GM18861 (cell line): ENCODE measurements at regions not wholly inside any gene's neighbourhood (a gene's known extent, or its start where the extent isn't known, plus 50 kb on each side); places are given as distances from the start of the nearest gene placed in this dataset.

Experiments
- ATAC-seq: cut with Tn5 transposase; IDR thresholded peaks from one replicate; pipeline ENCODE4 v1.9.1; 2021; ENCODE audit not compliant: unreplicated experiment

DNA sequence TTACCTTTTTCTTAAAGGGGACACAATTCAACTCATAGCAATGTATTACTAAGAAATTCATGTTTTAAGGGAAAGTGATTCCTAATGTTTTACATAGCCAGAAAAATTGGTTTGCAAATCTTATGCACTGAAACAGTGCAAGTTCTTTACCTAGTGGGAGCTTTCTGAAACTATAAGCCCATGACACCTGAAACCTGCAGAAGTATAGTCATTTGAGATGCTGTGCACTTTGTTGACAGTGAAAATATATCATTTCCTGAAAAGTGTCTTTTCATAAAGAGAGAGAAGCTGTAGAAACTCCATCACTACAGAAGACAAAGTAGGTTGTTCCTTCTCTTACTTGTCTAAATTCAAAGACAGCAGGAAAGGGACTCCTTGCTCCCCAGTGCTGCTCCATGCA is 517.1 kb downstream of the LMO7 start:
- no peak for ATAC-seq

DNA sequence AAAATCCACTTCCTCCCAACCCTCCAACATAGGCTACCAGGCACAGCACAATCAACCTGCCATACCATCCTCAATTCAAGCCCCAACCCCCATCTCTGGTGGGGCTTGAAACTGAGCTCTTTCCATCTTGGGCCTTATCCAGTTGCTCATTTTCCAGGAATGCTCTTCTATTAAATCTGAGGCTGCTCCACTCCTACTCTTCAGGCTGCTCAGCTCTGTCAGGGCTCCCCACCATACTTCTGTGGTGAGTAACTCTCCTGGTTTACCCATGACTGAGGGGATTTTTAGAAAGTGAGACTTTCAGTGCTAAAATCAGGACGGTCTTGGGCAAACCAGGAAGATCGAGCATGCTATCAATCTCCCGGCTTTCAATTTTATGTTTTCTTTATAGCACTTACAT is 512.8 kb downstream of the LMO7 start:
- ATAC-seq = no peak

DNA sequence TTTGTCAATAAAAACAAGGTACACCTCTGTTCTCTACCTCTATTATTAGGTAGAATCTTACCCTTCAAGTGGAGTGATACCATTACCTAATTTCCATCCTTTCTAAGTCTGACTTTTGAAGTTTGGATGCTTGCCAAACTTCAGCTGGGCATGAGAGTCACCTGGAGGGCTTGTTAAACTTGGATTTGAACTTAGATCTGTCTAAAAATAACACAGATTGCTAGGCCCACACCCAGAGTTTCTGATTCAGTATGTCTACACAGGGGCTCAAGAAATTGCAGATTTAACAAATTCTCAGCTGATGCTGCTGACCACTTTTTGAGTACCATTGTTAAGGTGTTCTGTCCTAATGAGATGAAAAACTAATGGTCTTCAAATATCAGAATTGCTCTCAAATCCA is 512.2 kb downstream of the LMO7 start:
- ATAC-seq = no peak

DNA sequence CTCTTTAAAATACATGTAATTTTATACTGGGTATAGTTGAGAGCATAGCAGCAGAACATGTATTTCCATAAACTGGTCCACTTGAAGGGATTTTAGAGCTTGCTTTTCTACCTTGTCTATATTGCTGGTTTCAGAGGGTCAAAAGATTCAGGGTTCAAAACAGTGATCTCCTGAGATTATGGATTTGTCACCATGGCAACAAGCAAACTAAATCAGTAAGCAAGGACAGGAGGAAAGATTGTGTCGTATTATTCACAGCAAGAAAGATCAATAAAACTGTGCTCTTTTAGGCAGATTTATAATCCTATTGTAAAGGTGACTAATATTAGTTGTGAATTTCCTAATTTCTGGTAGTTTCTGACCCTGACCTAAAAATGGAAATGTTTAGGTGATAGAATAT is 496.4 kb downstream of the LMO7 start:
- no peak for ATAC-seq

DNA sequence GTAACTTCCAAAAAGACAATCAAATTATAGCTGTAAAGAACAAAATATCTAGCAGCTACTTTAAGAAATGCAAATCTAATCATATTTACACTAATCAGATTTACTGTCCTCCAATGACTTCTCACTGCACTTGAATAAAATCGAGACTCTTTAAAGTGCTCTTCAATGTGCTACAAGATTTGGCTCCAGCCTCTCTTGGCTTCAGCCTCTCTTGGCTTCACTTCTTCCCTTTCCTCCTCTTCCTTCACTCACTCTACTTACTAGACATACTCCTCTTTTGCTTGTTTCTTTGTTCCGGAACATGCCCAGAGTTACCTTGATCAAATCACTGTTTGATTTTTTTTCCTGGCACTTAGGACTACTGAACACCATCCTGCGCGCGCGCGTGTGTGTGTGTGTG is 495.4 kb downstream of the LMO7 start:
- ATAC-seq = no peak

DNA sequence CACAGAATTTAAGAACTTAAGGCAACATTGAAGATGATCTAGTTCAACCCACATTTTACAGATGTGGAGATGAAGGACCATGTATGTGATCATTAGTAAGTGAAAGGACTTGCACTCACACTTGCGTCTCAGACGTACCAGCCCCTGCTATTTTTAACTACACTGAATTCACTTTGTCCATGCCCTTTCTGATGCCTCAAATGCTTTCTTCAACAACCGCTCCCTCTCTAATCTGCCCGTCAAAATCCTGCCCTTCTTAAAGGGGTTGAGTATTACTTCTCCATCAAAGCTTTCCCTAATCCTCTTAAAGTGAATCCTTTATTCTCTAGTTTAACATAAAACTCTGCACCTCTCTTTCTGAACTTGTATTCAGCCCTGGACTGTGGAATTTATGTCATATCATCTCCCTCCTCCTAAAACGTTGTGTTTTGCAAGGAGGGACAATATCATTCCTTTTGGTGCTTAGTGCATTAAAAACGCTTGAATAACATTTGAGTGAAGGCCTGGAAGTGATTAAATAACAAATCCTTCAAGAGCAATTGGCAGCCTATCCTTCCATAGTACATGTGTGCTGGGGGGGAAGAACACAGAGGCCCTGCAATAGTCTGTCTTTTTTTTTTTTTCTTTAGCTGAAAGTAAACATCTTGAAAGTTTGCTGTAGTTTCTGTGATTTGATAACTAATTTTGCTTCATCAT is 493.3 kb downstream of the LMO7 start:
- ATAC-seq = no peak

DNA sequence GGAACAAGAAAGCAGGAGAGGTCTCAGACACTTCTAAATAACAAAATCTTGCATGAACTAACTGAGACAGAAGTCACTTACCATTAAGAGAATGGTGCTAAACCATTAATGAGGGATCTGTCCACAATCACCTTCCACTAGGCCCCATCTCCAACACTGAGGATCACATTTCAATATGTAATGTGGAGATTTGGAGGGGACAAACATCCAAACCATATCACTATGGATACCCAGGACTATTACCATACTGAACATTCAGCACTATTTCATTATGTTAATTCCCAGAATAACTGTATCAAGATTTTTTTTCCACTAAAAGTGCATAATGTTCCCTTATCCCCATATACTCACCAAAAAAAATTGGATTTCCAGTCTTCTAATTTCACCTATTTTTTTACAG is 491.8 kb downstream of the LMO7 start:
- ATAC-seq = no peak

DNA sequence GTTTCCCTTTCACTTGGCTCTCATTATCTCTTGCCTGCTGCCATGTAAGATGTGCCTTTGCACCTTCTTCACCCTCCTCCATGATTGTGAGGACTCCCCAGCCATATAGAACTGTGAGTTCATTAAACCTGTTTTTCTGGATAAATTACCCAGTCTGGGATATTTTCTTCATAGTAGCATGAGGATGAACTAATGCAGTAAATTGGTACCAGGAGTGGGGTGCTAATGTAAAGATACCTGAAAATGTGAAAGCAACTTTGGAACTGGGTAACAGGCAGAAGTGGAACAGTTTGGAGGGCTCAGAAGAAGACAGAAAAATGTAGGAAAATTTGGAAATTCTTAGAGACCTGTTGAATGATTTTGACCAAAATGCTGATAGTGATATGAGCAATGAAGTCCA is 487.4 kb downstream of the LMO7 start:
- ATAC-seq = no peak

DNA sequence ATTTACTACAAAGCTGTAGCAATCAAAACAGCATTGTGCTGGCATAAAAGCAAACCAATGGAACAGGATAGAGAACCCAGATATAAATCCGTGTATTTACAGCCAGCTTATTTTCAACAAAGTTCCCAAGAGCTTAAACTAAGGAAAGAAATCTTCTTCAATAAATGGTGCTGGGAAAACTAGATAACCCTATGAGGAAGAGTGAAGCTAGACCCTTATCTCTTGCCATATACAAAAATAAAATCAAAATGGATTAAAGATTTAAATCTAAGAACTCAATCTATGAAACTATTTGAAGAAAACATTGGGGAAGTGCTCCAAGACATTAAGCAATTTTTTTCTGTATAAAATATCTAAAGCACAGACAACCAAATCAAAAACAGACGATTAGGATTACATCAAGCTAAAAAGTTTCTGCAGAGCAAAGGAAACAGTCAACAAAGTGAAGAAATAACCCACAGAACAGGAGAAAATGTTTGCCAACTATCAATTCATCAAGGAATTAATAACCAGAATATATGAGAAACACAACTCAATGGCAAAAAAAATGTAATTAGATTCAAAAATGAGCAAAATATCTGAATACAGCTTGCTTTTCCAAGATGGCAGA is 480.7 kb downstream of the LMO7 start:
- no peak for ATAC-seq

DNA sequence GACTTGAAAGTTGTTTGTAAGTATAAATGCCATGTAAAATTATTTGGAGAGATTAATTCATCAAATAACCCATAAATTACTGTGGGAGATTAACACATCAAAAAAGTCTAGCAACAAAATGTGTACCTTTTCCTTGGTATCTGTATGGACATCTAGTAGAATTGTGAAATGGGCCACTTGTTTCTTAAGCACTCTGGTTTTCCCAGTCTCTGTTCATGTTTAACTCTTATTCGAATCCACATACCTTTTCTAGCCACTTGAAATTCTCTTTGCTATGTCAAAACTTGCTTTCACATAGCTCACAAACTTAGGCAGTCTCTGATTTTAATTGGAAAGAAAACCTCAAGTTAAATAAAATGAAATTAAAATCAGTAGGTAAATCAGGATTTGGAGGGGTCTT is 470.6 kb downstream of the LMO7 start:
- no peak for ATAC-seq

DNA sequence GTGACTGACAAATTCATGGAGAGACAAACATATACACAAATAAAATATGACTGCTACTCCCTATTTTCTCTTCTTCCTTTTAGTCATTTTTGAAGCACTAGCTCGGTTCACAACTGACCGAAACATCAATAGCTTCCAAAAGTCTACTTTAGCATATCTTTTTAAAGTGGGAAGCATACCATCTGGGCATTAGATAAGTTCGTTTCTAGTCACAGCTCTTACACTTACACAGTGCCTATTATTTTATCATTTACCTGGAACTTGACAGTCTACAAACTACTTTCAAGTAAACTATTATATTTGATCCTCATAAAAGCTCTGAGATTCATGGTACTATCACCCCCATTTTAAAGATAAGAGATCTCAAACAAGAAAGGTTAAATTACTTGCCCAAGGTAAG is 458.5 kb downstream of the LMO7 start:
- ATAC-seq = no peak

DNA sequence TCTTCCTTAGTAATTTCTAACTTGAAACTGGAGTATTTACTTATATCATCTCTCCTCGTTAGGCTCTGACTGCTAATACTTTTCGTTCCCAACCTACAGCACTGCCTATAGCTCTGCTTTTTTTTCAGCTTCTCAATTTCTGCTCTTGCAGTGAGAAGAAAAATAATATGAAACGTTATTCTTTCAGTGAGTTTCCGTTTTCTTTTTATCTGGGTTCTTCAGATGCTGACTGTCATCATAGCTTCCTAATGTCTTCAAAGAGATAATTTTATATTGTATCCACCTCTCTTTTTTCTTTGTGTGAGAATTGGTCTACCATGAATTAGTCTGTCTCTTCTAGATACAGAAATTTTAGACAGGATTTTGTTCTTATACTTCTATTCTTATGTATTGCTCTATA is 454.9 kb downstream of the LMO7 start:
- no peak for ATAC-seq

DNA sequence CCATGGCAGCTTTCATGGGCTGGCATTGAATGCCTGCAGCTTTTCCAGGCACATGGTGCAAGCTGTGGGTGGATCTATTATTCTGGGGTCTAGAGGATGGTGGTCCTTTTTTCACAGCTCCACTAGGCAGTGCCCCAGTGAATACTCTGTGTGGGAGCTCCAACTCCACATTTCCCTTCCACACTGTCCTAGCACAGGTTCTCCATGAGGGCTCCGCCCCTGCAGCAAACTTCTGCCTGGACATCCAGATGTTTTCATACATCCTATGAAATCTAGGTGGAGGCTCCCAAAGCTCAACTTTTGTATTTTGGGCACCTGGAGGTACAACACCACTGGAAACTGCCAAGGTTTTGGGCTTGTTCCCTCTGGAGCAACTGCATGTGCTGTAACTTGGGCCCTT is 450.6 kb downstream of the LMO7 start:
- ATAC-seq = no peak

DNA sequence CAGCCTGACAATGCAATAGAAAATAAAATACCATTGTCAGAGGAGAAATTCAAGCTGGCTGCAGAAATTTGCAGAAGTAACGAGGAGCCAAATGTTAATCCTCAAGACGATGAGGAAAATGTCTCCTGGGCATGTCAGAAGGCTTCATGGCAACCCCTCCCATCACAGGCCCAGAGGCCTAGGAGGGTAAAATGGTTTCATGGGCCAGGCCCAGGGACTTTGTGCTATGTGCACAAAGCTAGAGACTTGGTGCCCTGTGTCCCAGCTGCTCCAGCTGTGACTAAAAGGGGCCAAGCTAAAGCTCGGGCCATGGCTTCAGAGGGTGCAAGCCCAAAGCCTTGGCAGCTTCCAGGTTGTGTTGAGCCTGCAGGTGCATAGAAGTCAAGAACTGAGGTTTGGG is 431.7 kb downstream of the LMO7 start:
- no peak for ATAC-seq

DNA sequence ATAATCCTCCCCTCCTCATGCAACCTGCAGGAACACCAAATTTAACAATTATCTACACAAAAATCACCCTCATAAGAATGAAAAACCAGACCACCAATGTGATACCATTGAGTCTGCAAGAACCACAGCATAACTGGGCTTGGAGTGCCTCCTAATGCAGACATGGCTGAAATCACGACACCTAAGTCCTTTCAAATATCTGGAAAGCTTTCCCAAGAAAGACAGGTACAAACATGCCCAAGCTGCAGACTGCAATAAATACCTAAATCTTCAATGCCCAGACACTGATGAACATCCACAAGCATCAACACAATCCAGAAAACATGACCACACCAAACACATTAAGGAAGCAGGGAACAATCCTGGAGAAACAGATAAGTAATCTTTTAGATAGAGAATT is 417.1 kb downstream of the LMO7 start:
- no peak for ATAC-seq

DNA sequence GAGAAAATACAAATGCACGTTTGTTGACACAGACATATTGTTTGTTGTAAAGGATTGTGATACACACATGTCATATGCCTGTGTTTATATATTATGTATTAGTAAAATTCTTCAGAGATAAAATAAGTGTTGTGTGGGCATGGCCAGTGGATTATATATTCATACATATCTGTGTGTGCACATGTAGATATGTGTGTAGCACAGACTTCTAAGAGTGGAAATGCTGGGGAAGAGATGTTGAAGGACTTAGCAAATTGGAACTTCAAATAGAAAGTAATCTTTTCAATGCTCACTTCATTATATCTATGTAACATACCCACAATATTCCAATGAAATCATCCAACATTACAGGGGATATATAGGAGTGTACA is 413.2 kb downstream of the LMO7 start:
- ATAC-seq = no peak

DNA sequence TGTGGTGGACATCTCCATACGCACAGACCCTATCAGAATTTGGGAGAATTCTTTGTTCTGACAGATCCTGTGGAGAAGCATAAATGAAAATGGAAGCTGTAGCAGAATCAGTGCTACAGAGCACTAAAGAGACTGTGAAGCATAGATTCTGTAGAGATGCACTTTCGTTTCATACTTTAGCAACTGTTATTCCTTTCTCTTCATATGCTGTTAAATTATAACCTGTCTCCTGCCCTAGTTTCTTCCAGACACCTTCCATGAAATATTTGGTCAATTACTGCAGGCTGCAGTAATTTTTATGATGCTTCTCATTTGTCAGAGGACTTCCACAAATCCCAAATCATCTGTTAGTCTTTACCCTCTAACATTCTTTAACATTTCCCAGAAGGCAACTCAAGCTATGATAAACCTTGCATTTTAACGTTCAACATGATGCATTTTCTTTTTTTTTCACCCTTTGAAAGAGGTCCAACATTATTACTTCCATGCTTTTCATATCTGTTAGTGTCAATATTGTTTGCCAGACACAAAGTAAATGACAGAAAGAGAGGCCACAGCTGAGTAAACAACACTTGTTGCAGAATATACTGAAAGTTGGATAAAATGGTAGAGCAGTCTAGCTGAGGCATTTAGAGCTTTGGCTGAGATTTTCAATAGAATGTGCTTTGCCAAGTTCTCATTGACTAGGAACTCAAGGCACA is 412.7 kb downstream of the LMO7 start:
- ATAC-seq = no peak

DNA sequence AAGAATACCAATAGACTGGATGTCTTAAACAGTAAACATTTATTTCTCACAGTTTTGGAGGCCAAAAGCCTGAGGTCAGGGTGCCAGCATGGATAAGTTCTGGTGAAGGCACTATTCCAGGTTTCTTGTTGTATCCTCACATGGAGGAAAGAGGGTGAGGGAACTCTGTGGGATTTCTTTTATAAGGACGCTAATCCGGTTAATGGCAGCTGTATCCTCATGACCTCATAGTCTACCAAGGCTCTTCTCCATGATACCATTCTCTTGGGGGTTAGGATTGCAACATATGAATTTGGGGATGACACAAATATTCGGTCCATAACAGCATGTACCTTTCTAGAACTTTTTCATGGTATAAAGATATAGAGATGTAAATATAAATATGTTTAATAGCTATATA is 412.0 kb downstream of the LMO7 start:
- no peak for ATAC-seq

DNA sequence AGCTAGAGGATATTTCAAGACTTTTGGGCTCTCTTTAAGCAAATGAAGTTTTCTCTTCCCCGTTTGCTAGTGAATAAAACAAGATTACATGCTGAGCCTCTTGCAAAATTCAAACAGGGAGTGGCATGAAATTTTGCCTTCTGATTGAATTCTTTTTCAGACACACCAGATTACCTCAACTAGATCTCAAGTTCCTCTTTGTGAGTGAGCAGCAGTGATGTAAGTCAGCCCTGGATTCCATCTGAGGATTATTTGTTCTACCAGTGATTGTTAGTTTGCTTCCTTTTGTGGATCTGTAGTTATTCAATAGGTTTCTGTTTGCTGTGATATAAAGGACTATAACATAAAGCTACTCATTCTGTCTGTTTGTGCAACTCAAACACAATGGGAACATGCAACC is 407.7 kb downstream of the LMO7 start:
- no peak for ATAC-seq

DNA sequence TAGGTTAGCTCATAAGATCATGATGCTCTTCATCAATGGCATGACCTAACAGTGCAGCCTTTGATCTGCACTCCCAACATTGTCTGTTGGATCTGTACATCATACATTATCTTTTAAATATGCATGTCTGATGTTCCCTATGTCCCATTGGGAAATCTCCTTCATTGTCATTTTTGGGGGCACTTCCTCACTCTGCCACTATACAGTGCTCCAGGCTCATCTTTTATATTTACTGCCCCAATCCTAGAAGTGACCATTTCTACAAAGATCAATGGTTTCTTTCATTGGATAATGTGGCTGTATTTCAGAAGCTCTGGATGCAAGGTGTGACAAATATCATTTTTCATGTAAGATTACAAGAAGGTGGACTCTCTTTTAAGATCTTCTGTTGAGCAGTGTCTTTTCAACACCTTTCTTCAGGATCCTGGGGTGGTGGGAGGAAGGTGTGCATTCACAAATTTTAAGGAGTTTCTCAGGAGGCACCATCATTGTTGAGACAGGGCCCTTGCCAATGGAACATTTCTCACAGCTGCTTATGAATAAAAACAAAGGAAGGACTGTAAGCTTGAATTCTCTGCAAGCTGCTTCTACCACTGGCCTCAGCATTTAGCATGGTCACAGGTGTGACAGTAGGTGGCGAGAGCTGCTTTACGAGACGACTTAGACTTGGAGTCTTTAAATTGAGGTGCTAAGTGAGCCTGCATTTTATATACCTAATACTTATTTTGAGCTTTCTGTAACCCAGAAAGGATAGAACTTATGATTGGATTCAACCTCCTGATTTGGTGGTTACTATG is 403.0 kb downstream of the LMO7 start:
- ATAC-seq = no peak

DNA sequence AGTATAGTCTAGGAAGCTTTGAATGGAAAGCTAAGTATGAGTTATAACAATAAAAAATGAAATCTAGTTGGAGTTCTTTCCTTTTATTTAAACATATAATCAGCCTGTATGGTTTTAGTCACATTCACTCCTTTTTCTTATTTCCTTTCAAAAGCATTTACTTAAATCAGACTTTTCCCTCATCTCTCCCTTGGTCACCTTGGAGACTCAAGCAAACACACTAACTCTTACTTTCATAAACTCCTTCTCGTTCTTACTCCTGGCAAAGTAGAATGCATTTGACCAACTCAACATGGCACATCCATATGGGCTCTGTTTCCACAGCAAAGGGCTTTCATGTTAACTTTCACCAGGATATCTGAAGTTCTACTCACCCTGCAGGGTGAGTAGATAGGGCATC is 400.0 kb downstream of the LMO7 start:
- no peak for ATAC-seq

DNA sequence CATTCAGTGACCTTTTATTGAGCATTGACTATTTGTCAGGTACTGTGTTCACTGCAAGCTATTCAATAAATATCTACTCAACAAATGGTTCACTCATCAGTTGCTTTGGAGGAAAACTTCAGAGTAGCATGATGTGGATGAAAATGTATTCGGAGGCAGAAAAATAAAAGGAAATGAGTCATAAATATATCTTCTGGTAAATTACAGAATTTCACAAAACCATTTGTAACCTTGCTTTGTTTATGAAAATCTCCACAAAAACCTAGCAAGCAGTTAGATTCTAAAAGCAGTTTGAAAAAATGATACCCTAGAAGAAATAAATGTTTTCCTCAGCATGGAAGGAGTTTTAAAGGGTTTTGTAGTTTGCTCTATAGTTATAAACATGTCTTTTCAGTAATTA is 399.6 kb downstream of the LMO7 start:
- no peak for ATAC-seq
